Chondrocyte (in vitro differentiated cells): ENCODE measurements at regions not wholly inside any gene's neighbourhood (a gene's known extent, or its start where the extent isn't known, plus 50 kb on each side); places are given as distances from the start of the nearest gene placed in this dataset.
"Not testable (repeated sequence)": the region's sequence is repeated elsewhere in the genome, so short reads cannot be mapped to it uniquely, and the experiment has no call there.

Experiments used
- DNase-seq: peaks from one replicate; pipeline ENCODE4 v3.0.0; 2021; ENCODE audit warnings: mixed read lengths, low spot score
- H3K27ac Mint-ChIP-seq: one replicate; pipeline ENCODE4 v1.8.0; 2021; ENCODE audit warnings: mild to moderate bottlenecking, moderate library complexity, mixed read lengths; ENCODE audit not compliant: unreplicated experiment
- H3K27me3 Mint-ChIP-seq: 2 replicates; pipeline ENCODE4 v1.8.0; 2021; ENCODE audit warnings: low read depth, mixed read lengths
- H3K36me3 Mint-ChIP-seq: 2 replicates; pipeline ENCODE4 v1.8.0; 2021; ENCODE audit warnings: low read depth, mixed read lengths
- H3K4me1 Mint-ChIP-seq: 2 replicates; pipeline ENCODE4 v1.8.0; 2021; ENCODE audit warnings: low read depth, mild to moderate bottlenecking, mixed read lengths
- H3K4me3 Mint-ChIP-seq: one replicate; pipeline ENCODE4 v1.8.0; 2021; ENCODE audit warnings: mild to moderate bottlenecking, moderate library complexity, mixed read lengths; ENCODE audit not compliant: unreplicated experiment
- H3K9me3 Mint-ChIP-seq: 2 replicates; pipeline ENCODE4 v1.8.0; 2021; ENCODE audit warnings: low read depth, mixed read lengths
- TF ChIP-seq, protein P1 (sequence below): fragments of 200-600 bp; sonication (generic); IDR thresholded peaks from 2 replicates; pipeline ENCODE4 v1.5.0; 2021; ENCODE audit warnings: antibody characterized with exemption, mild to moderate bottlenecking, moderate library complexity

DNA sequence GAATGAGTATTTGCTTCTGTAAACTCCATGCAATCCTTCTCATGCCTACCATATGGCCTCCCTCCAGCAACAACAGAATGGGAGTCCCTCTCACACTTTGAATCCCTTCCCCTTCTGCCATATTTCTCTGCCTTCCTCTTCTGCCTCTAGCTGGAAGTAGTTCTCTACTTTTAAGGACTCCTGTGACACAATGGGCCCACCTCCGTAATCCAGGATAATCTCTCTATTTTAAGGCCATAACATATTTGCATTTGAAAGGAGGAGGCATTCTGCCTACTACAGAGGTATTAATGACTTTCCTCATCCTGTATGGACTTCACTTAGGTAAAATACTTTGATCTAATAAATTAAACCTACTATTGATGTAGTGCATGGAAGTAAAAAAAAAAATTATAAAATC is 155.4 kb upstream of the ITGA1 start:
- Mint-ChIP-seq H3K27me3 (peaks cover 45% of the 10 kb centered on the region), H3K4me3 (no peak overlapping the region), H3K27ac (no peak overlapping the region), H3K4me1 (no peaks in the 10 kb centered on the region), H3K9me3 (no peaks in the 10 kb centered on the region), H3K36me3 (no peaks in the 10 kb centered on the region)
- no peak for DNase-seq
- TF ChIP-seq, protein P1, sequence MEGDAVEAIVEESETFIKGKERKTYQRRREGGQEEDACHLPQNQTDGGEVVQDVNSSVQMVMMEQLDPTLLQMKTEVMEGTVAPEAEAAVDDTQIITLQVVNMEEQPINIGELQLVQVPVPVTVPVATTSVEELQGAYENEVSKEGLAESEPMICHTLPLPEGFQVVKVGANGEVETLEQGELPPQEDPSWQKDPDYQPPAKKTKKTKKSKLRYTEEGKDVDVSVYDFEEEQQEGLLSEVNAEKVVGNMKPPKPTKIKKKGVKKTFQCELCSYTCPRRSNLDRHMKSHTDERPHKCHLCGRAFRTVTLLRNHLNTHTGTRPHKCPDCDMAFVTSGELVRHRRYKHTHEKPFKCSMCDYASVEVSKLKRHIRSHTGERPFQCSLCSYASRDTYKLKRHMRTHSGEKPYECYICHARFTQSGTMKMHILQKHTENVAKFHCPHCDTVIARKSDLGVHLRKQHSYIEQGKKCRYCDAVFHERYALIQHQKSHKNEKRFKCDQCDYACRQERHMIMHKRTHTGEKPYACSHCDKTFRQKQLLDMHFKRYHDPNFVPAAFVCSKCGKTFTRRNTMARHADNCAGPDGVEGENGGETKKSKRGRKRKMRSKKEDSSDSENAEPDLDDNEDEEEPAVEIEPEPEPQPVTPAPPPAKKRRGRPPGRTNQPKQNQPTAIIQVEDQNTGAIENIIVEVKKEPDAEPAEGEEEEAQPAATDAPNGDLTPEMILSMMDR: no peak

DNA sequence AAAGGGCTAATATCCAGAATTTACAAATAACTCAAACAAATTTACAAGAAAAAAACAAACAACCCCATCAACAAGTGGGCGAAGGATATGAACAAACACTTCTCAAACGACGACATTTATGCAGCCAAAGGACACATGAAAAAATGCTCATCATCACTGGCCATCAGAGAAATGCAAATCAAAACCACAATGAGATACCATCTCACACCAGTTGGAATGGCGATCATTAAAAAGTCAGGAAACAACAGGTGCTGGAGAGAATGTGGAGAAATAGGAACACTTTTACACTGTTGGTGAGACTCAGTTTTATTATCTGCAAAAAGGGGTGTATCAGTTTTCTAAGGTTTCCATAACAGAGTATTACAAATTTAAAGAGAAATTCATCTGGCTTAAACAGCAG is 153.5 kb upstream of the ITGA1 start:
- H3K4me1 Mint-ChIP-seq, H3K27ac Mint-ChIP-seq, H3K36me3 Mint-ChIP-seq, DNase-seq, H3K9me3 Mint-ChIP-seq, H3K4me3 Mint-ChIP-seq: not testable (repeated sequence)
- H3K27me3 Mint-ChIP-seq: peaks cover 42% of the 10 kb centered on the region

DNA sequence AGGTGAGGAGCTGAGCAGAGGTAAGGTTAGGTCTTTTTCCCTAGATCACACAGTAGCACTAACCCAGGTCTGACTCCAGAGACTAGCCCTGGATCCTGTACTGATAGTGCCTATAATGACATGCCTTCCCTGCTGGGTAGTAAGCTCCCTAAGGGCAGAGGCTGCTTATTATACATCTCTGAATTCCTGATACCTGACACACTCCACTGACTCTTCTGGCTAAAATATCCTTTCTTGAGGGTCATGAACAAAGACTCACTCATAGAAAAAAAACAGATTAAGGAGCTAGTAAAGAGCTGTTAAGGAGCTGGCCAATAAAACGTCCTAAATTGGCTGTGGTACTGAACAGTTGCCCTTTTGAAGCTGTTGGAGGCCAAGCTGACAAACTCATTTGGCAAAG is 149.0 kb upstream of the ITGA1 start:
- TF ChIP-seq, protein P1: no peak
- Mint-ChIP-seq H3K4me3 (no peak overlapping the region), H3K27me3 (peaks cover 24% of the 10 kb centered on the region)

DNA sequence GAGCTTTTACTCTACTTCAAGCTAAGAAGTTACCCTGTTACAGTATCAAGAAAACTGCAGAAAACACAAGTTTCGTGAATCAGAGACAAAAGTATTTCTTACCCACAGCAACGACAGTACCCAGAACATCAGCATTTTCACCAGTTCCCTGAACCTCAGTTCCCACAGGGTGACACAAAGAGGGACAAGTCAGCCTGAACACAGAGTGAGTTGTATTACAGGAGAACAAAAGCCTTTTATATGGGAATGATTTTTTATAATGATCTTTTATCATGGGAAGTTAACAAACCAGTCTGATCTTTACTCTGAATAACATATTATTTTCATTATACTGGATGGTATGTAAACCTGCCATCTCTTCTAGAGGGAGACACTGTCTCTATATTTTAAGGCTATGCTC is 139.0 kb upstream of the ITGA1 start:
- peaks cover 13% of the 10 kb centered on the region for H3K9me3 Mint-ChIP-seq
- TF ChIP-seq, protein P1: no peak
- H3K27me3 Mint-ChIP-seq: peaks cover 19% of the 10 kb centered on the region
- DNase-seq: no peak
- no peak overlapping the region for H3K27ac Mint-ChIP-seq
- no peaks in the 10 kb centered on the region for H3K4me1 Mint-ChIP-seq
- H3K4me3 Mint-ChIP-seq: no peak overlapping the region
- no peaks in the 10 kb centered on the region for H3K36me3 Mint-ChIP-seq

More for the DNA sequence above, 149.0 kb upstream of the ITGA1 start:
- Mint-ChIP-seq H3K4me1 (no peaks in the 10 kb centered on the region), H3K9me3 (peaks cover 11% of the 10 kb centered on the region), H3K36me3 (no peaks in the 10 kb centered on the region), H3K27ac (no peak overlapping the region)
- no peak for DNase-seq

DNA sequence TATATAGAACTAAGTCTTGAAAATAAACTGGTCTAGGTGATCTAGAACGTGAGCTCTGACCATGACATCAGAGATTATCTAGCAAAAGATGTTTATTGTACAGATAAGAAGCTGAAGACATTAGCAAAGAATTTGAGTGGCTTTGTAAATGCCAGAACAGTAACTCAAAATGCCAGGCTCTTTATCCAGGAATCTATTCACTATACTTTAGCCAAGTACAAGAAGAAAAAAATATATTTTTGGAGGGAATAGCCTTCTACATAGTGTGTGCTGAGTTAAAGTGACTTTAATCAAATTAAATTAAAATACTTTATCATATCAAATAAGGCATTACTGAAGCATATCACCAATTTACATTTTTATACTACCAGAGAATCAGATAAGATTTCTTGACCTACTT is 132.6 kb upstream of the ITGA1 start:
- no peak overlapping the region for H3K4me3 Mint-ChIP-seq
- DNase-seq: no peak
- H3K27me3 Mint-ChIP-seq: peaks cover 17% of the 10 kb centered on the region
- peaks cover 3% of the 10 kb centered on the region for H3K4me1 Mint-ChIP-seq
- no peak overlapping the region for H3K27ac Mint-ChIP-seq
- TF ChIP-seq, protein P1: no peak
- H3K9me3 Mint-ChIP-seq: no peaks in the 10 kb centered on the region
- no peaks in the 10 kb centered on the region for H3K36me3 Mint-ChIP-seq

DNA sequence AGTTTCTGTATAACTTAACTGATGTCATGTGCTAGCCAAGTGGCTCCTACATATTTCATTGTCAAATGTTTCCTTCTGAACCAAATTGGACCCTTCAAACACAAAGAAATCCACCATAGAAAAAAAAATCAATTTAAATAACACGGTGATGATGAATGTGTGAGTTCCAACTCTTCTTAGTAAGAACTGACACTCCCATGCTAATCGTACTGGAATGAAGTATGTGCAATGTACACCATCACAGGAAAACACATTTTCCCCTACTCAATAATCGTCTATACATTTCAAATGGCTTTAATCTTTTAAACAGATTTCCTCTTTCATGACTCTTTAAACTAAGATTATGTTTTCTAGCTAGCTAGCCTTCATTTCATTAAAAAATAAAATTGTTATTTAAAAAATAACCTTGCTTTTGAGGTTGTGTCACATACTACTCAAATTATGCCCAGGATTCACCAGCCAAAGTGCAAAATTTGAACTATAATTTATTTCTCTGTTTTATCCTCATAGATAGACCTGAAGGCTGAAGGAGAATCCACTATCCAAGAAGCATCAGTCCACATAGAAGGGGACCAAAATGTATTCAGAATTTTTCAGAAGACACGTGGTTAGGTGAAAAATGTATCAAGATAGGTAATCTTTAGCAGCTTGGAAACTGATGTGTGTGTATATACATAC is 131.0 kb upstream of the ITGA1 start:
- Mint-ChIP-seq H3K27me3 (peaks cover 11% of the 10 kb centered on the region), H3K4me1 (peaks cover 3% of the 10 kb centered on the region), H3K36me3 (no peaks in the 10 kb centered on the region), H3K9me3 (no peaks in the 10 kb centered on the region), H3K4me3 (no peak overlapping the region), H3K27ac (no peak overlapping the region)
- DNase-seq: no peak
- TF ChIP-seq, protein P1: no peak
